Endothelial cell of umbilical vein (primary cell): ENCODE measurements at regions not wholly inside any gene's neighbourhood (a gene's known extent, or its start where the extent isn't known, plus 50 kb on each side); places are given as distances from the start of the nearest gene placed in this dataset.

Source experiments
- BruUV-seq: library from RNA; stranded (reverse); fragments of 400-500 nt; replicated peaks from 2 replicates; lab custom pipeline; 2021; lab: Mats Ljungman, UMichigan
- CTCF ChIA-PET: fragments of 300-600, 350-600 bp; sonication (Branson Sonifier 250); formaldehyde crosslinking; loops from one replicate; lab custom pipeline; 2021; ENCODE audit warnings: antibody characterized with exemption, inconsistent platforms; lab: Charles Lee
- POLR2A ChIA-PET: fragments of 300-600, 350-600 bp; sonication (Branson Sonifier 250); formaldehyde crosslinking; loops from one replicate; lab custom pipeline; 2021; ENCODE audit warnings: antibody characterized with exemption, inconsistent platforms; lab: Charles Lee
- DNase-seq: peaks from one replicate; pipeline ENCODE4 v3.0.0-alpha.2; 2011; ENCODE audit warnings: low read depth, low spot score
- FAIRE-seq: peaks from 2 replicates; lab custom pipeline; 2011; peaks lifted over from hg19 to GRCh38; lab: Jason Lieb, UNC
- H2AFZ ChIP-seq: 2 replicates; pipeline ENCODE4 v1.6.0; 2012; ENCODE audit warnings: low read depth, low read length, control low read depth, inconsistent platforms
- H3K27ac ChIP-seq: 2 replicates; pipeline ENCODE4 v1.5.1; 2011; ENCODE audit warnings: low read depth, mild to moderate bottlenecking, control low read depth, low read length, moderate library complexity; ENCODE audit not compliant: insufficient read depth
- H3K27me3 ChIP-seq, 2 experiments: 2 replicates each; pipeline versions ENCODE4 v1.6.0 to v1.6.1; 2011; ENCODE audit warnings: low read length in 2 of 2, mixed read lengths in 1 of 2; ENCODE audit not compliant: control insufficient read depth in 2 of 2, insufficient read depth in 2 of 2
- H3K36me3 ChIP-seq, 2 experiments: 2 replicates in 1 of 2; 3 replicates in 1 of 2; pipeline ENCODE4 v1.5.1; 2011; ENCODE audit warnings: low read length in 2 of 2, mild to moderate bottlenecking in 1 of 2, moderate library complexity in 1 of 2; ENCODE audit not compliant: control insufficient read depth in 2 of 2, insufficient read depth in 2 of 2; ENCODE audit errors: extremely low read depth in 1 of 2
- H3K4me1 ChIP-seq: 3 replicates; pipeline ENCODE4 v1.5.1; 2011; ENCODE audit warnings: mild to moderate bottlenecking, low read length; ENCODE audit not compliant: control insufficient read depth, insufficient read depth; ENCODE audit errors: extremely low read depth
- H3K4me2 ChIP-seq: 2 replicates; pipeline ENCODE4 v1.6.1; 2011; ENCODE audit warnings: low read length, control low read depth, mixed read lengths; ENCODE audit not compliant: insufficient read depth
- H3K4me3 ChIP-seq, 3 experiments: fragments of 200-600 bp in 1 of 3; sonication (generic), shearing (Covaris generic) in 1 of 3; replicated peaks in 1 of 3; 2 replicates each; pipeline ENCODE4 v1.5.1; 2011 to 2016; ENCODE audit warnings: control low read depth in 3 of 3, low read length in 3 of 3, mild to moderate bottlenecking in 2 of 3, inconsistent platforms in 1 of 3, low read depth in 1 of 3, moderate library complexity in 1 of 3; ENCODE audit not compliant: insufficient read depth in 1 of 3
- H3K79me2 ChIP-seq: 2 replicates; pipeline ENCODE4 v1.6.0; 2012; ENCODE audit warnings: low read length, inconsistent platforms; ENCODE audit not compliant: control insufficient read depth, insufficient read depth
- H3K9ac ChIP-seq: replicated peaks from 2 replicates; pipeline ENCODE3; 2011; ENCODE audit warnings: low read length, control low read depth; ENCODE audit not compliant: insufficient read depth; ENCODE audit errors: extremely low read depth
- H3K9me1 ChIP-seq: replicated peaks from 3 replicates; pipeline ENCODE4 v1.6.0; 2011; ENCODE audit warnings: mild to moderate bottlenecking, low read length; ENCODE audit not compliant: control insufficient read depth, insufficient read depth; ENCODE audit errors: extremely low read depth
- H3K9me3 ChIP-seq: replicated peaks from 2 replicates; pipeline ENCODE4 v1.5.1; 2012; ENCODE audit warnings: low read length, inconsistent platforms; ENCODE audit not compliant: control insufficient read depth, insufficient read depth
- H4K20me1 ChIP-seq: replicated peaks from 2 replicates; pipeline ENCODE3; 2011; ENCODE audit warnings: mild to moderate bottlenecking, low read length; ENCODE audit not compliant: control insufficient read depth, insufficient read depth; ENCODE audit errors: extremely low read depth
- CTCF ChIP-seq, 2 donors: IDR thresholded peaks; 1 replicate in 1 of 2; 2 replicates in 1 of 2; pipeline ENCODE4 v1.5.1; 2011; ENCODE audit warnings: low read length in 2 of 2, mild to moderate bottlenecking in 2 of 2, moderate library complexity in 2 of 2, control low read depth in 1 of 2, inconsistent platforms in 1 of 2, low read depth in 1 of 2; ENCODE audit not compliant: insufficient read depth in 1 of 2; ENCODE audit errors: extremely low read depth in 1 of 2
- EZH2 ChIP-seq: IDR thresholded peaks from 2 replicates; pipeline ENCODE4 v1.6.1; 2012; ENCODE audit warnings: borderline replicate concordance, low read depth, mild to moderate bottlenecking, moderate library complexity, low read length, inconsistent platforms; ENCODE audit not compliant: severe bottlenecking
- FOS ChIP-seq: IDR thresholded peaks from 2 replicates; pipeline ENCODE4 v1.6.1; 2011; ENCODE audit warnings: mild to moderate bottlenecking, low read length, moderate library complexity, borderline replicate concordance; ENCODE audit not compliant: insufficient read depth
- GATA2 ChIP-seq: IDR thresholded peaks from 2 replicates; pipeline ENCODE4 v1.7.0; 2011; ENCODE audit warnings: low read depth, mild to moderate bottlenecking, moderate library complexity, mixed read lengths, low read length; ENCODE audit not compliant: insufficient read length, insufficient read depth
- JUN ChIP-seq: IDR thresholded peaks from 2 replicates; pipeline ENCODE4 v1.6.1; 2011; ENCODE audit warnings: borderline replicate concordance, low read depth; ENCODE audit not compliant: insufficient read length, insufficient read depth
- MAX ChIP-seq: IDR thresholded peaks from 2 replicates; pipeline ENCODE4 v1.6.1; 2011; ENCODE audit not compliant: insufficient read depth, insufficient read length
- MYC ChIP-seq: IDR thresholded peaks from one replicate; pipeline ENCODE4 v1.6.1; 2011; ENCODE audit warnings: mild to moderate bottlenecking, low read depth, low read length
- POLR2A ChIP-seq: IDR thresholded peaks from 2 replicates; pipeline ENCODE4 v1.6.1; 2012; ENCODE audit warnings: low read depth, mild to moderate bottlenecking, control low read depth, low read length
- POLR2AphosphoS5 ChIP-seq: IDR thresholded peaks from 2 replicates; pipeline ENCODE4 v1.6.1; 2012; ENCODE audit warnings: low read depth, mild to moderate bottlenecking, control low read depth, low read length, moderate library complexity; ENCODE audit not compliant: insufficient read depth
- dilution Hi-C: fragments of 300-500 bp; cut with MboI; formaldehyde crosslinking; loops from one replicate; pipeline ENCODE4 v1.15.0; 2019; ENCODE audit warnings: low sequenced_read_pairs; ENCODE audit not compliant: extremely low pct_ligation_motif_present
- intact Hi-C: fragments of 100-400 bp; cut with micrococcal nuclease; formaldehyde crosslinking; loops from one replicate; pipeline ENCODE4 v1.10.0; 2022

- Histone ChIP-seq H3K4me2 (no peak overlapping the region), H3K9me3 (no peaks in the 10 kb centered on the region), H3K79me2 (no peaks in the 10 kb centered on the region), H3K9me1 (no peaks in the 10 kb centered on the region), H2AFZ (no peak overlapping the region), H3K36me3 (no peaks in the 10 kb centered on the region), H4K20me1 (no peaks in the 10 kb centered on the region), H3K27me3 (no peaks in the 10 kb centered on the region), H3K9ac (no peak overlapping the region), H3K4me1 (no peaks in the 10 kb centered on the region), H3K4me3 (no peak overlapping the region), H3K27ac (no peak overlapping the region)
- no peak for DNase-seq
- TF ChIP-seq GATA2, result no peak
- TF ChIP-seq FOS, result no peak
- TF ChIP-seq MAX, result no peak
- no peak for TF ChIP-seq POLR2AphosphoS5
- TF ChIP-seq MYC, result no peak
- no peak for TF ChIP-seq EZH2
- TF ChIP-seq JUN, result no peak
- TF ChIP-seq CTCF (IDR thresholded peaks at IDR 0.05; ENCODE audit: extremely low read depth in 1 of 2, insufficient read depth in 1 of 2, low read depth in 1 of 2, low read length in 2 of 2), result no peak
- TF ChIP-seq POLR2A, result no peak
- intact Hi-C loops (no loop called here), dilution Hi-C loops (no loop called here)
- ChIA-PET CTCF (no interaction called here), POLR2A (no interaction called here)
- no TSS peak for BruUV-seq
- no peak for FAIRE-seq
These were observed 987.6 kb downstream of the TBC1D22A start for GRCh38 chr22:47750086-47750485.
